AG04450 (cell line): ENCODE measurements at regions not wholly inside any gene's neighbourhood (a gene's known extent, or its start where the extent isn't known, plus 50 kb on each side); places are given as distances from the start of the nearest gene placed in this dataset.

Source experiments
- CTCF ChIA-PET: fragments of 300-600, 350-600 bp; formaldehyde crosslinking; extraction: SDS; loops from one replicate; lab custom pipeline; 2022; ENCODE audit warnings: antibody characterized with exemption, inconsistent platforms; lab: Charles Lee
- POLR2A ChIA-PET: fragments of 350-600 bp; formaldehyde crosslinking; extraction: SDS; loops from one replicate; lab custom pipeline; 2021; ENCODE audit warnings: antibody characterized with exemption, inconsistent platforms; lab: Yijun Ruan, JAX
- DNase-seq: peaks from one replicate; pipeline ENCODE4 v3.0.0-alpha.2; 2011; ENCODE audit warnings: low read depth, low spot score
- H3K27ac ChIP-seq: one replicate; pipeline ENCODE4 v1.5.1; 2012; ENCODE audit warnings: low read depth, low read length, control low read depth
- H3K27me3 ChIP-seq: one replicate; pipeline ENCODE4 v1.6.0; 2012; ENCODE audit warnings: low read length; ENCODE audit not compliant: control insufficient read depth, insufficient read depth
- H3K4me3 ChIP-seq: 2 replicates; pipeline ENCODE4 v1.5.1; 2011; ENCODE audit warnings: mild to moderate bottlenecking, low read depth, low read length, control low read depth
- H3K9me3 ChIP-seq: 2 replicates; pipeline ENCODE4 v1.5.1; 2012; ENCODE audit warnings: low read length; ENCODE audit not compliant: control insufficient read depth, insufficient read depth
- CTCF ChIP-seq: IDR thresholded peaks from 2 replicates; pipeline ENCODE4 v1.5.1; 2011; ENCODE audit warnings: low read depth, low read length, control low read depth, inconsistent platforms

DNA sequence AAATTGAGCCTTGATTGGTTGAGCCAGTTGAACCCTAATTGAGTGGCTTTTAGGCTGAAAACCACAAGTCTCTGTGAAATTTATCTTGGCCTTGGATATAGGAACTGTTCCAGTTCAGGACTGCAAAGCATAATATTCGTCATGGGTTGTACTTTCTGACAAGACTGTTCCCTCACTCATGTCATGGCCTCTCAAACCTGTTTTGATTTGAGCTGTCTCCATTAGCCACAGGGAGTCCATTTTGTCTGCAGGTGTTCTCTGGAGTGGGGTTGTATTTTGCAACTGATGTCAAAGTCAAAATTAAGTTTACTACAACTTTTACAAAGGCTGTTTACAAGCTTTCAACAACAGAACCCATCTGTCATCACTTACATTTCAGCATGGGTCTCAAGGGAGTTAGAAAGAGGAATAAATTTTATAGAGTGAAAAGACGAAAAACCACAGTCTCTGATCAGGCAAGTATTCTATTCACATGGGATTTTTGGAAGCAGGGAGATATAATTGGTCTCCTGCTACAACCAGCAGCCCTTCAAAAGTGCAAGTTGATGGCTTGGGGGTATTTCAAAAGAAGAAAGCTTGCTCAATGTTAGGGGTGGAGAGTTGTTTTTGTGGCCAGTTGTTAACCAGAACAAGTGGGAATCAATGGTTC lies 1716.3 kb downstream of the C4orf33 start:
- Histone ChIP-seq H3K27ac (no peak overlapping the region), H3K27me3 (no peaks in the 10 kb centered on the region), H3K9me3 (no peaks in the 10 kb centered on the region), H3K4me3 (no peak overlapping the region)
- TF ChIP-seq CTCF, result no peak
- no peak for DNase-seq
- CTCF ChIA-PET, result no interaction called here
- POLR2A ChIA-PET, result no interaction called here

- Histone ChIP-seq H3K9me3 (no peaks in the 10 kb centered on the region), H3K27ac (no peak overlapping the region), H3K27me3 (no peaks in the 10 kb centered on the region), H3K4me3 (no peak overlapping the region)
- ChIA-PET POLR2A (no interaction called here), CTCF (no interaction called here)
- no peak for DNase-seq
- TF ChIP-seq CTCF, result no peak
Measured at GRCh38 chr4:130814896-130815295, 1718.9 kb downstream of the C4orf33 start.

- TF ChIP-seq CTCF, result no peak
- POLR2A ChIA-PET, result no interaction called here
Measured at GRCh38 chr4:130820448-130820847, 1724.5 kb downstream of the C4orf33 start.

DNA sequence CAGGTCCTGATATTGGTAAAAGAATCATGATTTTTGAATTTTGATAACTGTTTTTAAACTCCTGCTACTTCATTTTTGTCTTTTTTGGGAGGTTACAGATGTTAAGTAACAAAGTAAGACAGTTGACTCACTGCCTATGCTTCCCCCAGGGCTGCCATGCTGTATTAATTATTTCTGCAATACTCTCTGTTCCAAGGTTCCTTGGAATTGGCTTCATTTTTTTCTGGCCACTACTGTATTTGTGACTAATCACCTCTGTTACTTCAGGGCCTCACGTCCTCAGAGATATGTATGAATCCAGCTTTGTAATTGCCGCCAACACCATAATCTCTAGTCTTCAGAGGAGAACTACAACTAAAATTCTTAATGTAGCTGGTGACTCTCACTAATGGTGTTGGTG lies 1729.3 kb downstream of the C4orf33 start:
- no peak for TF ChIP-seq CTCF
- no peak overlapping the region for H3K4me3 ChIP-seq
- H3K9me3 ChIP-seq, result no peaks in the 10 kb centered on the region
- POLR2A ChIA-PET, result no interaction called here
- H3K27ac ChIP-seq, result no peak overlapping the region
- no peaks in the 10 kb centered on the region for H3K27me3 ChIP-seq
- CTCF ChIA-PET, result no interaction called here
- no peak for DNase-seq

More at GRCh38 chr4:130820448-130820847, 1724.5 kb downstream of the C4orf33 start:
- no peaks in the 10 kb centered on the region for H3K9me3 ChIP-seq
- DNase-seq, result no peak
- H3K4me3 ChIP-seq, result no peak overlapping the region
- no peaks in the 10 kb centered on the region for H3K27me3 ChIP-seq
- CTCF ChIA-PET, result no interaction called here
- no peak overlapping the region for H3K27ac ChIP-seq

DNA sequence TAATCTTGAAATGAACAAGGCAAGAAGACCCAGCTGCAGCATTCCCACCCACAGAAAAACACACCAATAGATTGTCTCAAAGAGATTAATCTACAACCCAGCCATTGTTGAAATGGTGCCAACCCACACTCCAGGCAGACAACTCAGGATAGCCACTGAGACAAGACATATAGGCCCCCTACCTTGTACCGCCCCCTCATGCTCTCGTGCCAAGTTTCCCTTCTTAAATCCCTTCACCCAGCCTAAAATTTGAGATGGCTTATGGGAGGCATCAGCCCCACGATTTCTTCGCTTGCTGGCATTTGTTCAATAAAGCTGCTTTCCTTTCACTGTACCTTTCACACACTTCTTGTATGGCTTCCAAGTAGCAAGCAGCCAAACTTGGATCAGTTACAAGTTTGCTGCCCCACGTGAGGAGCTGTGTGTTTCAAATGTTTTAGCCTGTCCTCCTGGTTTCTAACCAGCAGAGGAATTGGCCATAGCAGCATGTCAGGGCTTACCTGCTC lies 1754.1 kb downstream of the C4orf33 start:
- no peak for TF ChIP-seq CTCF
- Histone ChIP-seq H3K27ac (no peak overlapping the region), H3K4me3 (no peak overlapping the region), H3K9me3 (peaks cover 23% of the 10 kb centered on the region), H3K27me3 (no peaks in the 10 kb centered on the region)
- no peak for DNase-seq
- ChIA-PET CTCF (no interaction called here), POLR2A (no interaction called here)
